Panc1 (cell line): ENCODE measurements at regions not wholly inside any gene's neighbourhood (a gene's known extent, or its start where the extent isn't known, plus 50 kb on each side); places are given as distances from the start of the nearest gene placed in this dataset.

Source experiments
- TF ChIP-seq, protein P1 (sequence below): fragments of 450-650 bp; IDR thresholded peaks from 2 replicates; pipeline ENCODE4 v1.5.1; 2017; ENCODE audit warnings: mild to moderate bottlenecking
- TF ChIP-seq, protein P2 (sequence below), 2 experiments: IDR thresholded peaks; 2 replicates each; pipeline ENCODE4 v1.6.1; 2011 to 2012; ENCODE audit warnings: low read depth in 2 of 2, control low read depth in 1 of 2, low read length in 1 of 2, mild to moderate bottlenecking in 1 of 2, moderate library complexity in 1 of 2; ENCODE audit not compliant: insufficient read depth in 1 of 2

DNA sequence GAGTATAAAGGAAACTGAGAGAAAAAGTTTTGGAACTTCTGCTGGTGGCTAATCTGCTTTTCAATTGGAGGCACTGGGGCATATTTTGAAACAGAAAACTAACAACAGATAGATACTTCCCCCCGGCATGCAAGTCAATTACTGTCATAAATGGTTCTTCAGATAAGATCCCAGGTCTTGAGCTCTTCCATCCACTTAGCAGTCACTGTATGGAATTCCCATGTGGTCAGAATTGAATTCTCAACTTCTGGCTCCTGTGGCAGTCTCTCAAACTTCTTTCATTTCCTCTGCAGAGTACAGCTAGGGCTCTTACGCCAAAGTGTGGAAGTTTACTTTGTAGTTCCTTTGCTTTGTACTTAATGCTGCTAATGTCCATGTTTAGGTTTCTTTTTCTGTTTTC is 452.2 kb downstream of the IPO8 start:
- TF ChIP-seq, protein P1, sequence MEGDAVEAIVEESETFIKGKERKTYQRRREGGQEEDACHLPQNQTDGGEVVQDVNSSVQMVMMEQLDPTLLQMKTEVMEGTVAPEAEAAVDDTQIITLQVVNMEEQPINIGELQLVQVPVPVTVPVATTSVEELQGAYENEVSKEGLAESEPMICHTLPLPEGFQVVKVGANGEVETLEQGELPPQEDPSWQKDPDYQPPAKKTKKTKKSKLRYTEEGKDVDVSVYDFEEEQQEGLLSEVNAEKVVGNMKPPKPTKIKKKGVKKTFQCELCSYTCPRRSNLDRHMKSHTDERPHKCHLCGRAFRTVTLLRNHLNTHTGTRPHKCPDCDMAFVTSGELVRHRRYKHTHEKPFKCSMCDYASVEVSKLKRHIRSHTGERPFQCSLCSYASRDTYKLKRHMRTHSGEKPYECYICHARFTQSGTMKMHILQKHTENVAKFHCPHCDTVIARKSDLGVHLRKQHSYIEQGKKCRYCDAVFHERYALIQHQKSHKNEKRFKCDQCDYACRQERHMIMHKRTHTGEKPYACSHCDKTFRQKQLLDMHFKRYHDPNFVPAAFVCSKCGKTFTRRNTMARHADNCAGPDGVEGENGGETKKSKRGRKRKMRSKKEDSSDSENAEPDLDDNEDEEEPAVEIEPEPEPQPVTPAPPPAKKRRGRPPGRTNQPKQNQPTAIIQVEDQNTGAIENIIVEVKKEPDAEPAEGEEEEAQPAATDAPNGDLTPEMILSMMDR = no peak
- TF ChIP-seq, protein P2, sequence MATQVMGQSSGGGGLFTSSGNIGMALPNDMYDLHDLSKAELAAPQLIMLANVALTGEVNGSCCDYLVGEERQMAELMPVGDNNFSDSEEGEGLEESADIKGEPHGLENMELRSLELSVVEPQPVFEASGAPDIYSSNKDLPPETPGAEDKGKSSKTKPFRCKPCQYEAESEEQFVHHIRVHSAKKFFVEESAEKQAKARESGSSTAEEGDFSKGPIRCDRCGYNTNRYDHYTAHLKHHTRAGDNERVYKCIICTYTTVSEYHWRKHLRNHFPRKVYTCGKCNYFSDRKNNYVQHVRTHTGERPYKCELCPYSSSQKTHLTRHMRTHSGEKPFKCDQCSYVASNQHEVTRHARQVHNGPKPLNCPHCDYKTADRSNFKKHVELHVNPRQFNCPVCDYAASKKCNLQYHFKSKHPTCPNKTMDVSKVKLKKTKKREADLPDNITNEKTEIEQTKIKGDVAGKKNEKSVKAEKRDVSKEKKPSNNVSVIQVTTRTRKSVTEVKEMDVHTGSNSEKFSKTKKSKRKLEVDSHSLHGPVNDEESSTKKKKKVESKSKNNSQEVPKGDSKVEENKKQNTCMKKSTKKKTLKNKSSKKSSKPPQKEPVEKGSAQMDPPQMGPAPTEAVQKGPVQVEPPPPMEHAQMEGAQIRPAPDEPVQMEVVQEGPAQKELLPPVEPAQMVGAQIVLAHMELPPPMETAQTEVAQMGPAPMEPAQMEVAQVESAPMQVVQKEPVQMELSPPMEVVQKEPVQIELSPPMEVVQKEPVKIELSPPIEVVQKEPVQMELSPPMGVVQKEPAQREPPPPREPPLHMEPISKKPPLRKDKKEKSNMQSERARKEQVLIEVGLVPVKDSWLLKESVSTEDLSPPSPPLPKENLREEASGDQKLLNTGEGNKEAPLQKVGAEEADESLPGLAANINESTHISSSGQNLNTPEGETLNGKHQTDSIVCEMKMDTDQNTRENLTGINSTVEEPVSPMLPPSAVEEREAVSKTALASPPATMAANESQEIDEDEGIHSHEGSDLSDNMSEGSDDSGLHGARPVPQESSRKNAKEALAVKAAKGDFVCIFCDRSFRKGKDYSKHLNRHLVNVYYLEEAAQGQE (IDR thresholded peaks at IDR 0.05; ENCODE audit: insufficient read depth in 1 of 2, low read depth in 2 of 2, low read length in 1 of 2) = no peak
